HUDEP-2 (cell line): ENCODE measurements at regions not wholly inside any gene's neighbourhood (a gene's known extent, or its start where the extent isn't known, plus 50 kb on each side); places are given as distances from the start of the nearest gene placed in this dataset.
"Not testable (repeated sequence)": the region's sequence is repeated elsewhere in the genome, so short reads cannot be mapped to it uniquely, and the experiment has no call there.

Experiments used
- DNase-seq, 76 experiments: peaks; one replicate each; lab custom pipeline; 2025; ENCODE audit not compliant: unreplicated experiment in 76 of 76; lab: John Stamatoyannopoulos, UW

- DNase-seq, result no peak
Measured at GRCh38 chr14:54232735-54233134, 164.1 kb upstream of the CDKN3 start.

DNA sequence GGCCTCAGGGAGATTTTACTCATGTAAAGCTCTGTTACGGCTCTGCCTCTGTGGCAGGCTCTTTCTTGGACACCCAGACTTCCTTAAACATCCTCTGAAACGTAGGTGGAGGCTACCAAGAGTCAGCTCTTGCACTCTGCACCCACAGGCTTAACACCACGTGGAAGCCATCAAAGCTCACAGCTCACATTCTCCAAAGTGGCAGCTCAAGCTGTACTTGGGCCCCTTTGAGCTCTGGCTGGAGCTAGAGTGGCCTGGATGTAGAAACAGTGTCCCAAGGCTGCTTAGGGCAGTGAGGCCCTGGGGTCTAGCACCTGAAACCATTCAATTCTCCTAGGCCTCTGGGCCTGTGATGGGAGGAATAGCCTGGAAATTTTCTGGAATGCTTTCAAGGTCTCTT lies 155.3 kb upstream of the CDKN3 start:
- DNase-seq, result no peak

DNA sequence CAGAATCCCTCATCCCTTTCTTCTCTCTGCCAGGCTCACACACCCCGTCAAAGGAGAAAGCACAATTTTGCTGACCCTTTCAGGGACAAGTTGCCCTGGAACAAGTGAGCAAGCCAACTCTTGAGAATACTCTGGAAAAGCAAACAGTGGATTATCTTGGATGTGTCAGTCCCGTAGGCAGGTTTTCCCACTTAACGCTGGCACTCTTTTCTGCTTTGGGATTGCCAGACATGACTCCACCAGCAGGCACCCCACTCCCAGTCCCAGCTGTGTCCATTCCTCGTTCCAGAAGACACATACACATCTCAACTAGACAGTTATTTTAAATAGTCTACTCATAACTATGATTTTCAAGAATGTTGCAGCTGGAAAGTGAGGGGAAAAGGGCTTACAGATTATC lies 145.5 kb upstream of the CDKN3 start:
- no peak for DNase-seq

- no peak for DNase-seq
Measured at GRCh38 chr14:54252072-54252730, 144.6 kb upstream of the CDKN3 start.

DNA sequence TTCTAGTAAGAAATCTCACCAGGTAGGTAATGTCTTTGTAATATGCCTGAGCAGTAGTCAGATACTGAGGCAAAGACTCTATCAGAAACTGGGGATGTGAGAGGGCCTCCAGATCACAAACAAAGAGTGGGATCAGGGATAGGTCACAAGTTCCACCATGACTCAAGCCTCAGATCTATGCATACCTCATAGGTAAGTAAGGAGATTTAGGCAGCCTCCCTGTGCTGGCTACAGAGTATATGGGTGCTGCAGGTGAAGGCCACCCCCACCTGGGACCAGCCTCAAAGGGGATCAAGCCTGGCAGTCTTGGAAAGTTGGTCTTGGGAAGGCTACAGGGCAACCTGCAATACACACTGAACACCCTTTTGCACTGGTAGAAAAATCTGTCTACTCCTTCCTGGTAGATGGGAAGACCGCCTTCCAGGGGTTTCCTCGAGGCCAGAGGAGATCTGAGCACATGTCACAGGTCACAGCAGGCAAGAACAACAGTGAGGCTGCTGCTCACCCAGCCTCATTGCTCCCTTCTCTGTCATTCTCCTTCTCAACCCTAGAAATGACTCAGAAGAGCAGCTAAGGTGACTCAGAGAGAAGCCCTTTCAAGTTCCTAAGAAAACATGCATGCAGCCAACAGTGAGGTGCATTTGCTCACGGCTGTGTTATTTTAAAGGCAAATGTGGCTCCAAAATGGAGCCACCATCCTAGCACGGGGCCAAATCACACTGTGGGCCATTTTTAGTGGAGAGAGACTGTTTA lies 143.4 kb upstream of the CDKN3 start:
- no peak for DNase-seq

- DNase-seq, result no peak
Measured at GRCh38 chr14:54256156-54256555, 140.7 kb upstream of the CDKN3 start.

GRCh38 chr14:54257424-54257823 lies 139.4 kb upstream of the CDKN3 start:
- no peak for DNase-seq

DNA sequence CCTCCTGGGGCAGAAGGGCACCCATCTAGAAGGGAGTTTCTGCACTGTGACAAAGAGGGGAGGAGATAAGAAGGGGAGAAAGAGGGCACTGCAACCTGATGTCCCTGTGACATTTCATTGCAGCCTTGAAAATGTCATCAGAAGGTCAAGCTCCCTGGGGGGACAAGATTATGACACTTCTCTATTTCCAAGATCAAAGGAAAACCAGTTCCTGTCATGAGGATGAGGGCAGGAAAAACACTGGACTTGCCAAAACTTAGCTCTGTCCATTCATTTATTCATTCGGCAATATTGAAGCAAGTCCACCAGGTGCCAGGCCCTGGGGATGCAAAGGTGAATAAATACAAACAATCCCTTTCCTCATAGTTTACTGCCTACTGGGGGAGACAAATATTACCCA lies 138.4 kb upstream of the CDKN3 start:
- DNase-seq, result no peak

GRCh38 chr14:54259821-54260220 lies 137.0 kb upstream of the CDKN3 start:
- DNase-seq, result no peak

GRCh38 chr14:54261283-54261682 lies 135.5 kb upstream of the CDKN3 start:
- DNase-seq, result no peak

GRCh38 chr14:54266616-54267015 lies 130.2 kb upstream of the CDKN3 start:
- DNase-seq, result not testable (repeated sequence)

GRCh38 chr14:54267172-54267571 lies 129.6 kb upstream of the CDKN3 start:
- no peak for DNase-seq

DNA sequence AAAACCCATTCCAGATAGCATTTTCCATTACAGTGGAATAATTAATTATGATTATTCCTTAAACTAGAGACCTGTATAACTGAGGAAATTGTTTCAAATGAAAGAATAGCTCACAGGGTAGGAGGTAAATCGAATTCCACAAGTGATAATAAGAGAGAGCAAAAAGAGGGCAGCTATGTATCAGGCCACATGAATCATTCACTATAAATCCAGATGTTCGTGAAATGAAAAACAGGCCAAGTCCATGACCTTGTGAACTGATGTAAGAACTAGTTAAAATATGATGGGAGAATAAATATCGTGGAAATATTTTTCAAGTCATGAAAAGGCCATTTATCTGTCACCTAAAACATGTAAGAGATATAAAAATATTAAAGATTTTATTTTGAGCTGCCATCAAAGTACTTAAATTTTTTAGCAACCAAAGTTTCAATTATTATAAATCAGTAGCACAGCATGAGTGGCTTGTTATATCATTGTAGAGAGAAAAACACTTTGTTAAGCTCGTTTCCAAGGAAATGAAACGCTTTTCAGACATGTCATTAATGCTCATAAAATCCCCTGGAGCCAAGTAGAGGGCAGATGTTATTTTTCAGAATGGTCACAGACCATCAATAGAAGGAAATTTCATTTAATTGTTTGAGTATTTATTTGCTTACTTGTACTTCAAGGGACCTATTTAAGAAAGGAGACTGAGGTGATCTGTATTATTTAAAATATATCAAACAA lies 120.6 kb upstream of the CDKN3 start:
- DNase-seq, result no peak

DNA sequence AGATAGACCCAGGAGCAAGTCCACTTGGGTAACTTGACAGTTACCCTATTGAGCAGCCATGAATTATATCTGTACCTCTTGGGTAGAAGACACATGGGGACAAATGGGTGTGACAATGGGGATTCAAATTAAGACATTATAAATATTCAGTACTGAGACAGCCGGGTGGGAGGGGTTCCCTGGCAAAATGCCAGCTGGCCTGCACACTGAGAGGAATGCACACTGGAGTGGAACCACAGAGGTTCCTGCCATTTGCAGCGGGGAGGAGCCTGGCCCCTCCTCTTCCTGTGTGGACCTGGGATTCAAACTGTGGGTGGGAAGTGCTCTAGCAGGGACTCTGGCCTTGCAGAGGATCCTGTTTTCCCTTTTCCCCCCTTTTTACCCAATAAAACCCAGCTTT lies 118.7 kb upstream of the CDKN3 start:
- DNase-seq, result peak in 3 of 76 experiments; percentile 1 to 13 (median 2)

- DNase-seq, result no peak
Measured at GRCh38 chr14:54278665-54279295, 118.0 kb upstream of the CDKN3 start.

DNA sequence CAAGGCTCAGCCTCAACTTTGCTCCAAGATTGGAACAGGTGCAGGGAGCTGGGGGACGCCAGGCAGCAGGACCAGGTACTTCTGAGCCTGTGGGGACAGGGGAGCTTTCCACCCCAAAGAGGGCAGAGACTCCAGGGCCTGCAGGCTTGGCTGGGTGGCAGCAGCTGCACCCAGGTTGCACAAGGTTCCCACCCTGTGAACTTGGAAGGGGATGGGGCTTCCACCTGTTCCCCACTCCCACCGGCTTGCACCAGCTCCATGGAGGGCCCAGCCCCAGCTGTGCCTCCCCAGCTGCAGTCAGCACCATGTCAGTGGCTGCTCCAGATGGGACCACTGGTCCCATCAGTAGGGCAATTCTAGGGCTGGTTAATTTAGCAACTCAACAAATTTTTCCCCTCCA lies 114.0 kb upstream of the CDKN3 start:
- no peak for DNase-seq

- DNase-seq, result no peak
Measured at GRCh38 chr14:54285030-54285429, 111.8 kb upstream of the CDKN3 start.

DNA sequence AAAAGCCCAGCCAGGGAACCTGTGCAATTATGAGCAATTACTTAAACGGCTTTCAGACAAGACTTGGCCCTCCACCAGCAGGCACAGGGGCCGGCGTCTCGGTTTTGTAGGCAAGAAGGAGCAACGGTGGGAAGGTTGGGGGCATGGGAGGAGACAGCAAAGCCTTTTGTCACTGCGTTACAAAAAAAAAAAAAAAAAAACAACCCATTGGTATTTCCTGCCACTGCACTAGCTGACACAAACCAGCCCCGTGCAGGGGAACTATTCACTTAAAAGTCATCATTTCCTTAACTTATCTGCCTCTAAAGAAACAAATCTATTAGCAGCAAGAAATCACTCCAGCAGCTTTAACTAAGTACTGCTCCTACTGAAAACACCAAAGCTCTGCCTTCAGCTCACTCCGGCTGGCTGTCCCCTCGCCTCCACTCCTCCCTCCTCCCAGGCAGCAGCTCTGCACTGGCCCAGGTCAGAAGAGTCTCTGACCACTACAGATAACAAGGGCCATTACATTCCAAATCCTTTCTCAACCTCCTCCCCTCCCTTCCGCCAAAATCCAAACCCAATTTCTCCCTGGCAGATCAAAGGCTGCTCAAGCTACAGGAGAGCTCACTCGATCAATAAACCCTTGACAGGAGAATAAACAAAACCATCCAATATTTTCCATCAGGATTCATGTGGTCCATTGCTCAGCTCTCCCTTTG lies 105.2 kb upstream of the CDKN3 start:
- DNase-seq, result no peak

GRCh38 chr14:54294802-54295201 lies 102.0 kb upstream of the CDKN3 start:
- DNase-seq, result no peak

- DNase-seq, result no peak
Measured at GRCh38 chr14:54299410-54300363, 97.1 kb upstream of the CDKN3 start.
